ENCODE measurements at regions not wholly inside any gene's neighbourhood (a gene's known extent, or its start where the extent isn't known, plus 50 kb on each side); places are given as distances from the start of the nearest gene placed in this dataset.
A peak's percentile ranks its signal among the peaks of the same experiment; 100 is the strongest.

DNA sequence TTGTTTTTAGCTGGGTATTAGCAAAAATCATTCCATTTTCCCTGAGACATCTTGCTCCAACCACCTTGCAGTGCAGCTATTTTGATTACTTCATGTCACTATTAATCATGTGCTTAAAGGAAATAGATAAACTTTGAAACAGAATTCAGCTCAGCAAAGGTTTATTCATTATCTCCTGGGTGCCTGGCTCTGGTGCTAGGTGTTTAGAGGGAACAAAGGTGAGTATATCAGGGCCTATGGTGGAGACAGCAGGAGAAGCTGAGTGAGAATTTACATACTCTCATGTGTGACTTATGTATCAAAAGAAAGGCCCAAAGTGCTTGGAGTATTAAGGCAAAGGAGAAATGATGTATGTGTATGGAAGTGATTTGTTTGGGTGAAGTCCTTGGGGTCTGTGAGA lies 63.8 kb upstream of the BMP2 start:
- no peaks in the 10 kb centered on the region for H3K36me3 ChIP-seq
- TF ChIP-seq POLR2A (IDR thresholded peaks at IDR 0.05): no peak
- TF ChIP-seq POLR2AphosphoS5 (IDR thresholded peaks at IDR 0.05; ENCODE audit: insufficient read depth in 1 of 2, low read depth in 1 of 2): no peak
- TF ChIP-seq, protein P1, sequence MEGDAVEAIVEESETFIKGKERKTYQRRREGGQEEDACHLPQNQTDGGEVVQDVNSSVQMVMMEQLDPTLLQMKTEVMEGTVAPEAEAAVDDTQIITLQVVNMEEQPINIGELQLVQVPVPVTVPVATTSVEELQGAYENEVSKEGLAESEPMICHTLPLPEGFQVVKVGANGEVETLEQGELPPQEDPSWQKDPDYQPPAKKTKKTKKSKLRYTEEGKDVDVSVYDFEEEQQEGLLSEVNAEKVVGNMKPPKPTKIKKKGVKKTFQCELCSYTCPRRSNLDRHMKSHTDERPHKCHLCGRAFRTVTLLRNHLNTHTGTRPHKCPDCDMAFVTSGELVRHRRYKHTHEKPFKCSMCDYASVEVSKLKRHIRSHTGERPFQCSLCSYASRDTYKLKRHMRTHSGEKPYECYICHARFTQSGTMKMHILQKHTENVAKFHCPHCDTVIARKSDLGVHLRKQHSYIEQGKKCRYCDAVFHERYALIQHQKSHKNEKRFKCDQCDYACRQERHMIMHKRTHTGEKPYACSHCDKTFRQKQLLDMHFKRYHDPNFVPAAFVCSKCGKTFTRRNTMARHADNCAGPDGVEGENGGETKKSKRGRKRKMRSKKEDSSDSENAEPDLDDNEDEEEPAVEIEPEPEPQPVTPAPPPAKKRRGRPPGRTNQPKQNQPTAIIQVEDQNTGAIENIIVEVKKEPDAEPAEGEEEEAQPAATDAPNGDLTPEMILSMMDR (IDR thresholded peaks at IDR 0.05): no peak
- H3K9me3 ChIP-seq: no peaks in the 10 kb centered on the region
- intact Hi-C loops (cut with DNase I): no loop called here
- no peaks in the 10 kb centered on the region for H3K27me3 ChIP-seq
- H3K4me3 ChIP-seq: no peak overlapping the region
- H3K4me1 ChIP-seq: peaks cover 18% of the 10 kb centered on the region
- no peak for DNase-seq (ENCODE audit: extremely low spot score in 2 of 2)
- H3K27ac ChIP-seq: peak overlapping the region; percentile 62

DNA sequence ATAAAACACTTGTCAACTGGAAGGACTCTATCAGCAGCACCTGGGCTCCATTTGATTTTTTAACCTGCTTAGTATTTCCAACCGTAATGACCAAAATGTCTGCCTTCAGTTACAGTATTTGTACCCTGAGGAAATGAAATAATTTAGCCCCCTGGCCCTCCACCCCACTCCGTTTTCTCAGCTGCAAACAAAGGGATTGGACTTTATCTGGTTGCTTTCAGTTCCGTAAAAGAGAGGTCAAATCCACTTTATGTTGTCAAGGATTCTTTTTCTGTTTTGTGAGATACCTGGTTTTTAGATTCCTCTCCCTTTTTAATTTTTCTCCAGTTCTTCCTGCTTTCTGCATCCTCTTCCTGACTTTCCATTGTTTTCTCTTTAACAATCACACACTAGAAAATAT lies 64.4 kb upstream of the BMP2 start:
- no peaks in the 10 kb centered on the region for H3K36me3 ChIP-seq
- TF ChIP-seq, protein P1 (IDR thresholded peaks at IDR 0.05): no peak
- no peak for TF ChIP-seq POLR2A (IDR thresholded peaks at IDR 0.05)
- no peak for DNase-seq (ENCODE audit: extremely low spot score in 2 of 2)
- no peak overlapping the region for H3K4me3 ChIP-seq
- intact Hi-C loops (cut with DNase I): no loop called here
- H3K27me3 ChIP-seq: no peaks in the 10 kb centered on the region
- no peaks in the 10 kb centered on the region for H3K9me3 ChIP-seq
- H3K27ac ChIP-seq: no peak overlapping the region
- H3K4me1 ChIP-seq: peaks cover 12% of the 10 kb centered on the region

DNA sequence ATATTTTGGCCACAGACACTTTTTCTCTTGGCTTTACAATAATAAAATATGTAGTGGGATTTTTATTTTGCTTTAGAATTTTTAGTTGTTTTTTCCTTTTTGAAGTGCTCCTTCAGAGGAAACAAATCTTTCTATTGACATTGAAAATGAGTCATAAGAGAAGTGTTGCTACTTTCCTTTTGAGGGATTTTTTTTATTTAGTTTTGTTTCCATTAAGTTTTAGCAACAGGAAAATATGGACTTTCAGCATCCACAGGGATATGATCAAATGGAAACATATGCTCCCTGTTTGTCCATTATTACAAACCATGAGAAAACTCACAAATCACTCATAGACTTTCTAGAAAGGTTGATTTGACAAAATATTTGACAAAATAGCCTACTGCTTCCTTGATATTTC lies 65.3 kb upstream of the BMP2 start:
- no peaks in the 10 kb centered on the region for H3K9me3 ChIP-seq
- TF ChIP-seq POLR2AphosphoS5 (IDR thresholded peaks at IDR 0.05; ENCODE audit: insufficient read depth in 1 of 2, low read depth in 1 of 2) (no peak), POLR2A (IDR thresholded peaks at IDR 0.05) (no peak)
- TF ChIP-seq, protein P1 (IDR thresholded peaks at IDR 0.05): no peak
- H3K4me3 ChIP-seq: no peak overlapping the region
- DNase-seq (ENCODE audit: extremely low spot score in 2 of 2): no peak
- no peak overlapping the region for H3K27ac ChIP-seq
- H3K27me3 ChIP-seq: no peaks in the 10 kb centered on the region
- intact Hi-C loops (cut with DNase I): no loop called here
- H3K4me1 ChIP-seq: peaks cover 11% of the 10 kb centered on the region
- no peaks in the 10 kb centered on the region for H3K36me3 ChIP-seq

DNA sequence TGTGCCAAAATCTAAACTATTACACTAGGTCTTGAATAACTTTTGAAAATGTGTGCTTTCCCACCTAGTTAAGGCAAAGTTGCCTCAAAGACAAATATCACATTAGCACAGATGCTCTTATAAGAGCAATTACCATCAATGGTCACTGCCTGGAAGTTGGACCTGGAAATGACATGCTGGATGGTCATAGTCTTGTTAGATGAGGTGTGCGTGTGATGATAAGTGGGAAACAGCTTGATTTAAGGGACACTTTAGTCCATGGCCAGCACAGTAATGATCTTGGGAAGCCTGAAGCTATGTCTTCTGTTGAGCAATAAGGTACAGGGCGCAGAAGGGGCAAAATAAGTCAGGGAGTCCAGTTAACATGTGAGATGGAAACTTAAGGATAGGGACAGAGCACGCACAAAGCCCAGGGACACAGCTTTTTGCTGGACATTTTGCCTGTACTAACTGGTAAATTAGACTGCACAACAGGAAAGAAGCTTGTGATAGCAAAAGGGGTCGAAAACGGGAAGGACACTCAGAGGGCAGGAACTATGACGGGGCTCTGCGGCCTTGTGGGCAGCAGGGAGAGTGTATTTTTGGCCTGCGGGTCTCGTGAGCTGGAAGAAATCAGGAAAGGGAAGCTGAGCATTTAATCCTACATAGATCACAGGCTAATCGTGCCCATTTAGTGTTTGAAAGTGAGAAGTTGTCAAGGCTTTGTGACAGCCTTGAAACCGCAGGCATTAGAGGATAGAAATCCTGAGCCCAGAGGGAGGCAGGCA lies 66.7 kb upstream of the BMP2 start:
- peaks cover 11% of the 10 kb centered on the region for H3K4me1 ChIP-seq
- TF ChIP-seq POLR2A (IDR thresholded peaks at IDR 0.05): no peak
- no peak for TF ChIP-seq POLR2AphosphoS5 (IDR thresholded peaks at IDR 0.05; ENCODE audit: insufficient read depth in 1 of 2, low read depth in 1 of 2)
- TF ChIP-seq, protein P1 (IDR thresholded peaks at IDR 0.05): no peak
- no peak for DNase-seq (ENCODE audit: extremely low spot score in 2 of 2)
- H3K9me3 ChIP-seq: no peaks in the 10 kb centered on the region
- H3K27ac ChIP-seq: no peak overlapping the region
- intact Hi-C loops (cut with DNase I): no loop called here
- no peak overlapping the region for H3K4me3 ChIP-seq
- H3K27me3 ChIP-seq: no peaks in the 10 kb centered on the region
- no peaks in the 10 kb centered on the region for H3K36me3 ChIP-seq

DNA sequence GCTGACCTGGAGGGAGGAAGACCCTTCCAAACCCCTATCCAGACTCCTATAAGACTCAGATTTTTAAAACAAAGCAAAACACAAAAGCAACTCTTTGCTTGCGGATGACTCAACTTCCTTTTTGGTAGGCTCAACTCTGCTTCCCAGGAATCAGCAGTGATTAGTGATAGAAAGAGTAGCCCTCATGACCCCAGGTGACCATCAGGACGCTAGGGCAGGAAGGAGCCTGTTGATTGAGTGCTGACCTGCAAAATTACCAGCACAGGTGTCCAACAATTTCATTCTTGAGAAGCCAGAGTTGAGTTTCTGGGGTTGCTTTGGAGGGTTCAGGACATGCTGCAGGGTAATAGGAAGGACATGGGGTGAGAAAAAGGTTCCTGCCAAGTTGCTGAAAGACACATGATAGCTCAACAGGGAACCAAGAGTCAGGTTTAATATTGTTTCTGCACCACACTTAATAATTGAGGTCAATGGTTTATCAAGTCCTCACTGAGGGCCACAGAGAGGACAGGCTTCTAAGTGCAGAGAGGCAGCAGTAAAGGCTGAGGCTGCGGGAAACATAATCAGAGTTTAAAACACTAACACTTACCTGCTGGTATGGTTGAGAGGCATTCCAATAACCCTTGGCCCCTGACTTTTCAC lies 67.4 kb upstream of the BMP2 start:
- TF ChIP-seq POLR2A (IDR thresholded peaks at IDR 0.05) (no peak), POLR2AphosphoS5 (IDR thresholded peaks at IDR 0.05; ENCODE audit: insufficient read depth in 1 of 2, low read depth in 1 of 2) (no peak)
- TF ChIP-seq, protein P1 (IDR thresholded peaks at IDR 0.05): no peak
- no peaks in the 10 kb centered on the region for H3K9me3 ChIP-seq
- H3K4me1 ChIP-seq: peaks cover 5% of the 10 kb centered on the region
- no peak overlapping the region for H3K4me3 ChIP-seq
- intact Hi-C loops (cut with DNase I): no loop called here
- H3K36me3 ChIP-seq: no peaks in the 10 kb centered on the region
- H3K27me3 ChIP-seq: no peaks in the 10 kb centered on the region
- DNase-seq (ENCODE audit: extremely low spot score in 2 of 2): no peak
- H3K27ac ChIP-seq: no peak overlapping the region

Measured in vagina (tissue), 2 donors.